Hematopoietic multipotent progenitor cell (in vitro differentiated cells): ENCODE measurements at regions not wholly inside any gene's neighbourhood (a gene's known extent, or its start where the extent isn't known, plus 50 kb on each side); places are given as distances from the start of the nearest gene placed in this dataset.
A peak's percentile ranks its signal among the peaks of the same experiment; 100 is the strongest.

ENCODE experiments used
- DNase-seq, 3 donors: peaks; one replicate each; pipeline ENCODE4 v3.0.0-alpha.2; 2011 to 2015; ENCODE audit warnings: low read depth in 2 of 3, low spot score in 2 of 3

GRCh38 chr2:51247252-51247805, 215.4 kb upstream of the NRXN1 start:
- DNase-seq, result peak in 2 of 3 donors; percentile 19 to 63

- DNase-seq, result no peak
These were observed 212.1 kb upstream of the NRXN1 start for GRCh38 chr2:51243892-51244535.

GRCh38 chr2:51237626-51238271, 205.8 kb upstream of the NRXN1 start:
- no peak for DNase-seq

- DNase-seq, result no peak
These were observed 200.1 kb upstream of the NRXN1 start for GRCh38 chr2:51232027-51232426.

- no peak for DNase-seq
These were observed 199.1 kb upstream of the NRXN1 start for GRCh38 chr2:51231071-51231470.

- no peak for DNase-seq
These were observed 193.4 kb upstream of the NRXN1 start for GRCh38 chr2:51225377-51225776.

- DNase-seq, result no peak
These were observed 192.9 kb upstream of the NRXN1 start for GRCh38 chr2:51224790-51225189.

- no peak for DNase-seq
These were observed 190.2 kb upstream of the NRXN1 start for GRCh38 chr2:51222106-51222505.

- no peak for DNase-seq
These were observed 188.7 kb upstream of the NRXN1 start for GRCh38 chr2:51220606-51221005.

- no peak for DNase-seq
These were observed 188.1 kb upstream of the NRXN1 start for GRCh38 chr2:51220080-51220479.

GRCh38 chr2:51219468-51219867, 187.5 kb upstream of the NRXN1 start:
- DNase-seq, result no peak

GRCh38 chr2:51218047-51218446, 186.1 kb upstream of the NRXN1 start:
- no peak for DNase-seq

GRCh38 chr2:51213826-51214225, 181.9 kb upstream of the NRXN1 start:
- DNase-seq, result no peak

- DNase-seq, result no peak
These were observed 180.4 kb upstream of the NRXN1 start for GRCh38 chr2:51212374-51212773.

- DNase-seq, result peak in 2 of 3 donors; percentile 3 to 43
These were observed 176.6 kb upstream of the NRXN1 start for GRCh38 chr2:51208521-51208920.

GRCh38 chr2:51201295-51201694, 169.4 kb upstream of the NRXN1 start:
- no peak for DNase-seq

GRCh38 chr2:51194656-51195055, 162.7 kb upstream of the NRXN1 start:
- DNase-seq, result no peak

- no peak for DNase-seq
These were observed 138.3 kb upstream of the NRXN1 start for GRCh38 chr2:51170273-51170672.

GRCh38 chr2:51165534-51166260, 133.8 kb upstream of the NRXN1 start:
- DNase-seq, result peak in 1 of 3 donors; percentile 47

- DNase-seq, result no peak
These were observed 126.3 kb upstream of the NRXN1 start for GRCh38 chr2:51158251-51158650.

GRCh38 chr2:51153236-51153635, 121.3 kb upstream of the NRXN1 start:
- DNase-seq, result no peak
